Ovary (tissue), 3 donors: ENCODE measurements at regions not wholly inside any gene's neighbourhood (a gene's known extent, or its start where the extent isn't known, plus 50 kb on each side); places are given as distances from the start of the nearest gene placed in this dataset.

Experiments
- CTCF ChIP-seq, 3 donors: fragments of 450-650 bp in 2 of 3; fragments of 200-600 bp in 1 of 3; IDR thresholded peaks; one replicate each; pipeline versions ENCODE4 v1.5.1 to v1.8.0; 2016 to 2022; ENCODE audit warnings: antibody characterized with exemption in 3 of 3, mild to moderate bottlenecking in 1 of 3
- EP300 ChIP-seq: sonication (generic); formaldehyde crosslinking; IDR thresholded peaks from one replicate; pipeline ENCODE4 v1.6.1; 2017; ENCODE audit warnings: antibody characterized with exemption
- donor health status: DM: no; HTN: no; CAD: no.

DNA sequence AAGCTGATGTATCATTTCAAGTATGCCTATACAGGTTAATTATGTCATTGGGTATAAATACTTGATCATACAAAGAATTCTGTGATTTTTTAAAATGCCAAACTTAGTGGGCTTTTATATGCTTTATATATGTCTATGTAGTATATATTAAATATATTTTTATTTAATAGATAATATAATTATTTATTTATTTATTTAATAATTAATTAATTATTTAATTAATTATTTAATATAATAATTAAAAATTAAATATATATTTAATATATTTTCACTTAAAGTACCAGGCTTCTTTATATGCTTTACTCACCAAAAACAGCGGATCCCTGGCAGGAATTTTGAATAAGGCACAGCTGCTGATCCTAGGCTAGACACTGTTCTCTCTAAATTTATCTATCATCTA lies 687.0 kb downstream of the VGLL3 start:
- TF ChIP-seq CTCF (IDR thresholded peaks at IDR 0.05) (no peak), EP300 (no peak)
